Activated naive CD8-positive, alpha-beta T cell (primary cell): ENCODE measurements at regions not wholly inside any gene's neighbourhood (a gene's known extent, or its start where the extent isn't known, plus 50 kb on each side); places are given as distances from the start of the nearest gene placed in this dataset.

Experiments
- H3K27ac Mint-ChIP-seq: one replicate; pipeline ENCODE4 v1.8.0; 2021; ENCODE audit warnings: mixed read lengths
- H3K27me3 Mint-ChIP-seq: one replicate; pipeline ENCODE4 v1.8.0; 2021; ENCODE audit warnings: mixed read lengths
- H3K36me3 Mint-ChIP-seq: one replicate; pipeline ENCODE4 v1.8.0; 2021; ENCODE audit warnings: mixed read lengths
- H3K4me1 Mint-ChIP-seq: one replicate; pipeline ENCODE4 v1.8.0; 2021; ENCODE audit warnings: low read depth, mixed read lengths
- H3K4me3 Mint-ChIP-seq: one replicate; pipeline ENCODE4 v1.8.0; 2021; ENCODE audit warnings: mild to moderate bottlenecking, mixed read lengths
- H3K9me3 Mint-ChIP-seq: one replicate; pipeline ENCODE4 v1.8.0; 2021; ENCODE audit warnings: low read depth, mixed read lengths

DNA sequence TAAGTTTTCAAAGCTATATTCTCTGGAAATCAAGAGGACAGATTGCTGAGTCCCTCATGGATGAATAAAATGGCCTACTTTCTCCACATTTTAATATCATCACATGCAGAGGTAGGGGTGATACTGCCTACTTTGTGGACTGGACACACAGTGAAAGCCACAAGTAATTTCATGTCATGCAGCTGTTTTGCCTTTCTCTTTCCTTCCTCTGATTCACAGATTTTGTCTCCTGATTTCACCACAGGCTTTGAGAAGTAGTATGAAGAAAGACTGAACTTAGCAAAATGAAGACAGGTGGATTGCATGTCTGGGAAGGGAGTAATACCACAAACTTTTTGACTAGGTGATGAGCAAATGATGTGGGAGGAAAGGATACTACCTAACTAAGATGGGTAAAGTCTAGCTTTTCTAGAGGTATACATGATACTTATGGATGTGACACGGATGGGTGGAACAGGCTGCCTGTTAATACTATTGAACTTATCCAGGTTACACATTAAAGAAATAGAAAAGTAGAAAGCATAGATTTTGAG, 478.4 kb upstream of the GOT2 start:
- H3K4me3 Mint-ChIP-seq: no peak overlapping the region
- no peak overlapping the region for H3K27ac Mint-ChIP-seq
- no peaks in the 10 kb centered on the region for H3K36me3 Mint-ChIP-seq
- H3K27me3 Mint-ChIP-seq: no peaks in the 10 kb centered on the region
- H3K4me1 Mint-ChIP-seq: no peaks in the 10 kb centered on the region
- no peaks in the 10 kb centered on the region for H3K9me3 Mint-ChIP-seq

DNA sequence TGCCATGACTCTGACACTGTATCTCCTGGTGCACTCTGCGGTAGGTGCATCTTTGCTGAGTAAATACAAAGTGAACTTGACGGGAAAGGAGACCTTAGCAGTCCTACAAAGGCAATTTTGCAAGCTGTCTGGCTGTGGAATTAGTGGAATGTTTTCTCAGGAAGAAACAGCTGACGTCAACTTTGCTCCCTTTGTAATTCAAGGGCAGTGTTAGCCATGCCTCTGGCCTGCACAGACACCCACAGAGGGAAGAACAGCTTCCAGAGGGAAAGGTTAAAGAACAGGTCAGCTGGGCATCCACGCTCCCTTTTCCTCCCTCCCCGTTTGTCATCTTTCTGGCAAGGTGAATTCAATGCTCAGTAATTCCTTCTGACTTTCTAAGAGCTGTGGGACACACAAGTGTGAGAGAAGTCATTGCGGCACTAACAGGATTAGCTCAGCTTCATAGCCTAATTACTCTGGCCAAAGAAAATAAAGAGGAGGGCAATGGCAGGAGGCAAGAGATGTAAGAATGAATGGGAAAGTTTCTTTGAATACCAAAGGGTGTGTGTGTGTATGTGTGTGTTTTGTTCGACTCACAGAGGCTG, 476.9 kb upstream of the GOT2 start:
- Mint-ChIP-seq H3K4me3 (no peak overlapping the region), H3K36me3 (no peaks in the 10 kb centered on the region), H3K4me1 (no peaks in the 10 kb centered on the region), H3K9me3 (no peaks in the 10 kb centered on the region), H3K27me3 (no peaks in the 10 kb centered on the region), H3K27ac (no peak overlapping the region)

DNA sequence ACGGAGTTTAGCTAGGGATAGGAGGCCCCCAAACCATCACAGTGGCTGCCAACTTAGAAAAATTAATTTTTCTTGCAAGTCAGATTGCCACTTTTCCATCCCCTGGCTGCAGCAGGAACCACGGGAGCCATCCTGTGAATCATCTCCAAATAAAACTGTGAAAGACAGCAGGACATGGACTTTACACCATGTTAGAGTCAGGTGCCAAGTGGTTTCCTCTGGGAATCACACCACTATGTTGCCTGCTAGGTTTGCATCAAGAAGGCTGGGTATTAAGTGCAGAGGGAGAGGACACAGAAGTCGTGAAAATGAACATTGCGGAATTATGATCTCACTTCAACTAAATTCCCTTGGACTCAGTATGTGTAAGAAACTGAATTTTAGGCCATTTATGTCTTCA, 471.3 kb upstream of the GOT2 start:
- Mint-ChIP-seq H3K4me1 (no peaks in the 10 kb centered on the region), H3K9me3 (no peaks in the 10 kb centered on the region), H3K27me3 (no peaks in the 10 kb centered on the region), H3K4me3 (no peak overlapping the region), H3K36me3 (no peaks in the 10 kb centered on the region), H3K27ac (no peak overlapping the region)

- no peaks in the 10 kb centered on the region for H3K4me1 Mint-ChIP-seq
- H3K27ac Mint-ChIP-seq: no peak overlapping the region
- no peaks in the 10 kb centered on the region for H3K36me3 Mint-ChIP-seq
- H3K27me3 Mint-ChIP-seq: no peaks in the 10 kb centered on the region
- H3K4me3 Mint-ChIP-seq: no peak overlapping the region
- no peaks in the 10 kb centered on the region for H3K9me3 Mint-ChIP-seq
These were observed 470.5 kb upstream of the GOT2 start for GRCh38 chr16:59204589-59204988.

- H3K4me3 Mint-ChIP-seq: no peak overlapping the region
- no peaks in the 10 kb centered on the region for H3K36me3 Mint-ChIP-seq
- H3K27me3 Mint-ChIP-seq: no peaks in the 10 kb centered on the region
- no peak overlapping the region for H3K27ac Mint-ChIP-seq
- no peaks in the 10 kb centered on the region for H3K4me1 Mint-ChIP-seq
- H3K9me3 Mint-ChIP-seq: no peaks in the 10 kb centered on the region
These were observed 468.2 kb upstream of the GOT2 start for GRCh38 chr16:59202233-59202862.

GRCh38 chr16:59201821-59202220, 467.7 kb upstream of the GOT2 start:
- Mint-ChIP-seq H3K36me3 (no peaks in the 10 kb centered on the region), H3K4me3 (no peak overlapping the region), H3K9me3 (no peaks in the 10 kb centered on the region)

GRCh38 chr16:59201160-59201559, 467.0 kb upstream of the GOT2 start:
- Mint-ChIP-seq H3K27me3 (no peaks in the 10 kb centered on the region), H3K4me3 (no peak overlapping the region), H3K9me3 (no peaks in the 10 kb centered on the region), H3K4me1 (no peaks in the 10 kb centered on the region), H3K36me3 (no peaks in the 10 kb centered on the region), H3K27ac (no peak overlapping the region)

More at GRCh38 chr16:59201821-59202220, 467.7 kb upstream of the GOT2 start:
- Mint-ChIP-seq H3K4me1 (no peaks in the 10 kb centered on the region), H3K27me3 (no peaks in the 10 kb centered on the region), H3K27ac (no peak overlapping the region)

- peaks cover 4% of the 10 kb centered on the region for H3K9me3 Mint-ChIP-seq
- H3K27ac Mint-ChIP-seq: no peak overlapping the region
- no peaks in the 10 kb centered on the region for H3K36me3 Mint-ChIP-seq
- no peak overlapping the region for H3K4me3 Mint-ChIP-seq
- H3K4me1 Mint-ChIP-seq: no peaks in the 10 kb centered on the region
- no peaks in the 10 kb centered on the region for H3K27me3 Mint-ChIP-seq
These were observed 464.4 kb upstream of the GOT2 start for GRCh38 chr16:59198487-59198886.

DNA sequence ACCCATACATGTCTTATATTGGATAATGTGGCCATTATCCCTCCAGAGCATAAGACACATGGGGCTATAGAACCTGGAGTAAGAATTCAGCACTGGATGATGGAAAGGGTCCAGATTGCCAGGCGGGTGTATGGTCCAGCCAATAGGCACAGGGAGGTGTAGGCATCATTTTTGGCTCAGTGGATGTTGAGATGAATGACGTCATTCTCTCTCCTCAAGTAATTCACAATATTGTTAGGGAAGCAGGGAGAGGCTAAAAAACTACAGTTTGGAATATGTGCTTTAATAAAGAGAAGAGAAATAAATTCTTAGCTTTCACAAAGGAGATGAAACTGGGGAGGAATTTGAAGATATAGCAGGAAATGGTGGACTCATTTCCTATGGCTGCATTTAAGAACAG, 461.1 kb upstream of the GOT2 start:
- H3K36me3 Mint-ChIP-seq: no peaks in the 10 kb centered on the region
- no peaks in the 10 kb centered on the region for H3K4me1 Mint-ChIP-seq
- peaks cover 5% of the 10 kb centered on the region for H3K9me3 Mint-ChIP-seq
- no peak overlapping the region for H3K4me3 Mint-ChIP-seq
- no peak overlapping the region for H3K27ac Mint-ChIP-seq
- no peaks in the 10 kb centered on the region for H3K27me3 Mint-ChIP-seq

DNA sequence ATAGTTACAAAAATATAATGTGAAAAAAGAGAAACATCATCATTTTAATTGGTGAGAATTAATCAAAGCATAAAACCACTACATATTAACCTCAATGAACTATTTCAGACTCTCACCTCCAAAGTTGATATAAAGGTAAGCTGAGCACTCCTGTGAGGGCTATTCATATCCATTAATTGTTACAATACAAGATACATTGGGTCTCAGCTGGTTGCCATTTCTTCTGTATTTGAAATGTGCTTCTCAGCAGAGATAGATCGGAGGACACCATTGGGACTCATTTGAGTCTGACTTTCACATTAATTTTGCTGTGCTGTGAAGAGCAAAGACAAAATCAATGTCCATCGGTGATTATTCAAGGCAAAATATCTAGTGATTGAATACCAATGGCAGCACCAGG, 459.5 kb upstream of the GOT2 start:
- Mint-ChIP-seq H3K4me3 (no peak overlapping the region), H3K36me3 (no peaks in the 10 kb centered on the region), H3K4me1 (no peaks in the 10 kb centered on the region), H3K27ac (no peak overlapping the region), H3K27me3 (no peaks in the 10 kb centered on the region), H3K9me3 (peaks cover 5% of the 10 kb centered on the region)

- peaks cover 5% of the 10 kb centered on the region for H3K9me3 Mint-ChIP-seq
- H3K36me3 Mint-ChIP-seq: no peaks in the 10 kb centered on the region
- no peaks in the 10 kb centered on the region for H3K4me1 Mint-ChIP-seq
- no peaks in the 10 kb centered on the region for H3K27me3 Mint-ChIP-seq
- H3K27ac Mint-ChIP-seq: no peak overlapping the region
- H3K4me3 Mint-ChIP-seq: no peak overlapping the region
These were observed 458.6 kb upstream of the GOT2 start for GRCh38 chr16:59192551-59193199.

GRCh38 chr16:59190731-59191130, 456.6 kb upstream of the GOT2 start:
- no peak overlapping the region for H3K4me3 Mint-ChIP-seq

GRCh38 chr16:59188029-59188428, 453.9 kb upstream of the GOT2 start:
- no peak overlapping the region for H3K27ac Mint-ChIP-seq
- H3K36me3 Mint-ChIP-seq: no peaks in the 10 kb centered on the region
- H3K27me3 Mint-ChIP-seq: no peaks in the 10 kb centered on the region
- no peaks in the 10 kb centered on the region for H3K4me1 Mint-ChIP-seq
- no peak overlapping the region for H3K4me3 Mint-ChIP-seq
- H3K9me3 Mint-ChIP-seq: peaks cover 6% of the 10 kb centered on the region

More at GRCh38 chr16:59190731-59191130, 456.6 kb upstream of the GOT2 start:
- no peak overlapping the region for H3K27ac Mint-ChIP-seq
- no peaks in the 10 kb centered on the region for H3K27me3 Mint-ChIP-seq
- H3K9me3 Mint-ChIP-seq: peaks cover 12% of the 10 kb centered on the region
- H3K36me3 Mint-ChIP-seq: no peaks in the 10 kb centered on the region
- no peaks in the 10 kb centered on the region for H3K4me1 Mint-ChIP-seq

GRCh38 chr16:59181821-59182420, 447.8 kb upstream of the GOT2 start:
- Mint-ChIP-seq H3K27ac (no peak overlapping the region), H3K4me3 (no peak overlapping the region), H3K4me1 (no peaks in the 10 kb centered on the region), H3K36me3 (no peaks in the 10 kb centered on the region), H3K27me3 (no peaks in the 10 kb centered on the region), H3K9me3 (peaks cover 6% of the 10 kb centered on the region)

- Mint-ChIP-seq H3K4me3 (no peak overlapping the region), H3K4me1 (no peaks in the 10 kb centered on the region), H3K27ac (no peak overlapping the region), H3K36me3 (no peaks in the 10 kb centered on the region), H3K27me3 (no peaks in the 10 kb centered on the region), H3K9me3 (no peaks in the 10 kb centered on the region)
These were observed 446.0 kb upstream of the GOT2 start for GRCh38 chr16:59180083-59180476.
